HepG2 (cell line): ENCODE measurements at regions not wholly inside any gene's neighbourhood (a gene's known extent, or its start where the extent isn't known, plus 50 kb on each side); places are given as distances from the start of the nearest gene placed in this dataset.

Experiments
- CHD2 ChIP-seq: IDR thresholded peaks from 2 replicates; pipeline ENCODE4 v1.6.1; 2011; ENCODE audit warnings: low read depth, low read length, improper control_type of control experiment
- EZH2 ChIP-seq: conservative IDR thresholded peaks from 2 replicates; pipeline ENCODE4 v1.6.1; 2012; ENCODE audit warnings: mild to moderate bottlenecking, low read depth, low read length, moderate library complexity
- HDAC2 ChIP-seq: sonication (generic); formaldehyde crosslinking; IDR thresholded peaks from 2 replicates; pipeline ENCODE4 v1.4.0; 2020; ENCODE audit warnings: missing genetic modification reagents
- MIER3 ChIP-seq: IDR thresholded peaks from 2 replicates; pipeline ENCODE4 v1.6.1; 2016; ENCODE audit warnings: missing compliant biosample characterization, borderline replicate concordance
- POLR2A ChIP-seq, 2 experiments: IDR thresholded peaks; 2 replicates each; pipeline ENCODE4 v1.6.1; 2011; ENCODE audit warnings: low read depth in 2 of 2, low read length in 2 of 2, mild to moderate bottlenecking in 1 of 2, moderate library complexity in 1 of 2; ENCODE audit not compliant: insufficient read depth in 1 of 2
- RFX1 ChIP-seq: fragments of 450-650 bp; IDR thresholded peaks from 2 replicates; pipeline ENCODE4 v1.6.1; 2017
- SMC3 ChIP-seq: IDR thresholded peaks from 2 replicates; pipeline ENCODE4 v1.6.1; 2011; ENCODE audit warnings: low read length, improper control_type of control experiment
- ZKSCAN5 ChIP-seq: sonication (generic); formaldehyde crosslinking; IDR thresholded peaks from 2 replicates; pipeline ENCODE4 v1.5.1; 2020; ENCODE audit warnings: mild to moderate bottlenecking, missing genetic modification reagents
- ZNF556 ChIP-seq: sonication (generic); formaldehyde crosslinking; IDR thresholded peaks from 2 replicates; pipeline ENCODE4 v1.4.0; 2020; ENCODE audit warnings: mild to moderate bottlenecking, missing genetic modification reagents, borderline replicate concordance
- TF ChIP-seq, protein P1 (sequence below): sonication (generic); formaldehyde crosslinking; IDR thresholded peaks from 2 replicates; pipeline ENCODE4 v1.8.0; 2022; ENCODE audit warnings: mild to moderate bottlenecking, missing genetic modification reagents
- TF ChIP-seq, protein P2 (sequence below): sonication (generic); formaldehyde crosslinking; IDR thresholded peaks from 2 replicates; pipeline ENCODE4 v1.8.1; 2023; ENCODE audit warnings: mild to moderate bottlenecking, missing genetic modification reagents, borderline replicate concordance

DNA sequence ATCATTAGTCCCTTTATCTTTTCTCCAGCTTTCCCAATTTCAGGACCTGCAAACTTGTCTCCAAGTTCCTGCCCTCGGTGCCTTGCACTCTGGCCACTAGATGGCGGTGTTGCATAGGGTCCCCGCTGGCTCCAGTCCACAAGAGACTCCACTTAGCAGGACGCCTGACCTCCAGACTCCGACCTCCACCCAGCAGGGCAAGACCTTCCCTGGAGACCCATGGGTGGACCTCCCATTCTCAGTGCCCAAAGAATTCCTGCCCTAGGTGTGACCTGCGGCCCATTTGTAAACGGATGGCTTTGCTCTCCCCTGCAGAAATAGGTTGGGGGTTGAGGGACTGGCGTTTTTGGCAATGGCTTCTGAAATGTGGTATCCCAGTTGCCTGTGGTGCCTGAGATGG is 82.6 kb downstream of the LSM3 start:
- TF ChIP-seq SMC3, result peak; percentile 92
- no peak for TF ChIP-seq RFX1
- no peak for TF ChIP-seq EZH2
- no peak for TF ChIP-seq POLR2A (IDR thresholded peaks at IDR 0.05; ENCODE audit: insufficient read depth in 1 of 2, low read depth in 2 of 2, low read length in 2 of 2)
- TF ChIP-seq, protein P1, sequence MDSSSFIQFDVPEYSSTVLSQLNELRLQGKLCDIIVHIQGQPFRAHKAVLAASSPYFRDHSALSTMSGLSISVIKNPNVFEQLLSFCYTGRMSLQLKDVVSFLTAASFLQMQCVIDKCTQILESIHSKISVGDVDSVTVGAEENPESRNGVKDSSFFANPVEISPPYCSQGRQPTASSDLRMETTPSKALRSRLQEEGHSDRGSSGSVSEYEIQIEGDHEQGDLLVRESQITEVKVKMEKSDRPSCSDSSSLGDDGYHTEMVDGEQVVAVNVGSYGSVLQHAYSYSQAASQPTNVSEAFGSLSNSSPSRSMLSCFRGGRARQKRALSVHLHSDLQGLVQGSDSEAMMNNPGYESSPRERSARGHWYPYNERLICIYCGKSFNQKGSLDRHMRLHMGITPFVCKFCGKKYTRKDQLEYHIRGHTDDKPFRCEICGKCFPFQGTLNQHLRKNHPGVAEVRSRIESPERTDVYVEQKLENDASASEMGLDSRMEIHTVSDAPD (CRISPR knock-in tag), result no peak
- TF ChIP-seq ZKSCAN5, result no peak
- TF ChIP-seq HDAC2 (CRISPR knock-in tag), result no peak
- TF ChIP-seq CHD2, result no peak
- TF ChIP-seq, protein P2, sequence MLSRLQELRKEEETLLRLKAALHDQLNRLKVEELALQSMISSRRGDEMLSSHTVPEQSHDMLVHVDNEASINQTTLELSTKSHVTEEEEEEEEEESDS, result no peak
- no peak for TF ChIP-seq MIER3 (CRISPR knock-in tag)
- no peak for TF ChIP-seq ZNF556 (CRISPR knock-in tag)
